Activated CD4-positive, alpha-beta T cell treated with anti-CD3 and anti-CD28 coated beads, Interleukin-2, amount 50 U/mL, for 1 hour (primary cell): ENCODE measurements at regions not wholly inside any gene's neighbourhood (a gene's known extent, or its start where the extent isn't known, plus 50 kb on each side); places are given as distances from the start of the nearest gene placed in this dataset.

ENCODE experiments used
- DNase-seq: peaks from one replicate; pipeline ENCODE4 v3.0.0-alpha.2; 2020

DNA sequence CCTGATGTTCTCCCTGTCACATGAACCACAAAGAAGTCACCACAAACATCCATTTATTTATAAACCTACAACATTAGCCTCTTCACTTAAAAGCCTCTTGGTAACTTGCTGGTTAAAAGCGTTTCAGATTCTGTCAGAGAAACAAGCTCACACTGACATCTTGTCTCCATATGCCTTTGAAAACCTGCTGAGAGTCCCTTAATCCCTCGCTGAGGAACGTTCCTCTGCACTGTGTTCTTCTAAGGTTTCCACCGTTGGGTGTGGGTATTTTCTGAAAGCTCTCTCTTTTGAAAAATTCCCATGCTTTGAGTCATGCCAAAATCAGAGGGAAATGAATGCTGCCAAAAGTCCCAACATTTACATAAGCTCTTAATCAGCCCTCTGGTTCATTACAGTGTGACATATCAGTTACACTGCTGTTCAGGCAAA is 149.8 kb downstream of the CCDC34 start:
- no peak for DNase-seq

DNA sequence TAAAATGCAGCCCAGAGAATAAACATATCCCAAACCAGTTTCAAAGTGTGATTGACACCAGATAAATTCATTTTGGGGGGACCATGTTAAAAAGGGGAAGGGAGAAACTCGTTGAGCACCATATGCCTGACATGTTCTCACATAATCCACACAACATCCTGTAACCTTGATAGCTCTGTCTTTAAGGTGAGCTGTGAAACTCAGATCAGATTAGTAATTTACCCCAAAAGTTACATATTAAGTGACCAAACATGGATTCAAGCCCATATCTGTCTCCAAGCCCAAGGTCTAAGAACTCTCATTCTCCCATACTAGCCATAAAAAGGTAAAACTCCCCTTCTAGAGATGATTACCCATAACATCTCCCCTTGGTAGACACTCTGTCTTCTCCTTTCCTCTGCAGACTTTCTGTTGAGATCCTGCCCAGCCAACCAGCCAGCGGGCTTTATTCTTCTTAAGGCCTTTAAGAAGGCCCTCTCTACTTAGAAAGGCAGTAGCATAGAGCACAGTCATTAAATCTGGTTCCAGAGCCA is 150.7 kb downstream of the CCDC34 start:
- no peak for DNase-seq

DNA sequence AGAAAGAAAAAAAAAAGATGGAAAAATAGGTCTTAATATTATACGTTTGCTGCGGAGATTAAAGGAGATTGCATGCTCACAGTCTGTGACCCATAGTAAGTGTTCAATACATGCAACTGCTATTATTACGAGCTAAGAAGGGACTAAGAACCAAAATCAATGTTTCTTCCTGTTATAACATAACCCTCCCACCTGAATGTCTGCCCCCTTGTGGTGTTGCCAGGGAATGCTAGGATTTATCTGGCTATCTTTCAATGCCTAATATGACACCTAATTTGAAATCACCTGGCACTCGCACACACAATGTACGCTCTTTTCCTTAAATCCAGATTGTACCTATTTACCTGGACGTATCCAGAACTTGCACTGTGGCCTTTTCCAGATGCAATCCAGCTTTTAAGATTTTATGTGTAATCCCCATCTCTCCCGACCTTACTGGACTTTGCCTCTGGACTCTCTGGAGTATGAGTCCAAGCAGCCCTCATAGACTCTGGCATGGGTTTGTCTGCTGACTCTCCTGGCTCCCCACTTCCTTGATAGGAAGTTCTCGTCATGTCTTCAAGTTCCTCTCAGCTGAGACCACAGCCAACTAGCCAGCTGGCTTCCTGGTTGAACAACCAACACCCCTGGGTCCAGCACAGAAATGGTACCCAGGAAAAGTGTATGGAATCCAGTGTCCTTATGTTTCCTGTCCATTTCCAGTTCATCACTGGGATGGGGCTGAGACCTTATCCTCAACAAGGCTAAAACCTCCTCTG is 151.5 kb downstream of the CCDC34 start:
- no peak for DNase-seq

DNA sequence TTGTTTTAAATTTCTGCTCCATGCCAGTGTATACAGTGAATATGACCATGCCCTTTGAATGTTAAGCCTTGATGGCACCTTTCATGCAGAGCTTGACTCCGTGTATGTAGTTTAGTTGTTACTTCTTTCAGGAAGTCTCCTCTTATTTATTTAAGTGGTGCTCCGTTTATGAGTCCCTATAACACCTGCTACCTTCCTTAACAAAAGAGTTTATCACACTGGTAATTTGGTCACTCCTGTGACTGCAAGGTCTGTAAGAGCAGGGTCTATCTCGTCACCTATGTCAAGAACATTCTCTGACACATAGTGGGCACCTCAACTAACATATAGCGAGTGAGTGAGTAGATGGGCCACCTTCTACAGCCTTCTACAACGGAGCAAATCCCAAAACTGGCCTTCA is 152.5 kb downstream of the CCDC34 start:
- DNase-seq, result no peak

DNA sequence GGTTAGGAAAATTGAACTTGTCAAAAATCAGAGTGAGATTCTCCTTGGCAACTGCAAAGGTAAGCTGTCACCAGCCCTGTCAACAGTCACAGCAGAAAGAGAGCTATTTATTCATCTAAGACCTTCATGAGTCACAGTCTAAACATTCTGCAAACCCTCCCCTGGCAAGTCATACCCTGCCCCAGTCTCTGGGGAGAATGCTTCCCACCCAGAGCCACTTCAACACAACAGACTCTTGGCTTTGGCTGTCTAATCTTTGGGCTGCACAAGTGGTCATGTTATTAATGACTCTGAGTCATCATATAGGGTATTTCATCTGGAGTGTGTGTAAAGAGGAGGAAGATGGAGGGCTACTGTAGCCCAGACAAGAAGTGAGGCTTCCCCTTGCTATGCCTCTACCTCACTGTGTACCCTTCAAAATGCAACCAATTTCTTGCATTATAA is 153.4 kb downstream of the CCDC34 start:
- no peak for DNase-seq

DNA sequence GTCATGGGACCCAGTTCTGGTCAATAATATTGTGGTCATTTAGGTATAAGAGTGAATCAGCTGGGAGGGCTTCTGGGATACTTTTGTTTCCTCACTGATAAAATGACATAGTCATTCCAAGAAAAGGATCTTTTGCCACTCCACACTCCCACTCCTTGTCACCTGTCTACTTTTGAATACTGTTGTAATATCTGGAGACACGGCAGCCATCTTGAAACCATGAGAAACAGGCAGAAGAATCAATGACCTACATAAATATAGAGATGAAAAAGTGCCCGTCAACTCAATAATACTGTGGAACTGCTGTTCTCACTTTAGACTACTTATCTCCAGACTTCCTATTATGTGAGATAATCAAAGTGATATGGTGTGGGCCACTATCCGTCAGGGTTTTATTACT is 154.2 kb downstream of the CCDC34 start:
- DNase-seq, result no peak

DNA sequence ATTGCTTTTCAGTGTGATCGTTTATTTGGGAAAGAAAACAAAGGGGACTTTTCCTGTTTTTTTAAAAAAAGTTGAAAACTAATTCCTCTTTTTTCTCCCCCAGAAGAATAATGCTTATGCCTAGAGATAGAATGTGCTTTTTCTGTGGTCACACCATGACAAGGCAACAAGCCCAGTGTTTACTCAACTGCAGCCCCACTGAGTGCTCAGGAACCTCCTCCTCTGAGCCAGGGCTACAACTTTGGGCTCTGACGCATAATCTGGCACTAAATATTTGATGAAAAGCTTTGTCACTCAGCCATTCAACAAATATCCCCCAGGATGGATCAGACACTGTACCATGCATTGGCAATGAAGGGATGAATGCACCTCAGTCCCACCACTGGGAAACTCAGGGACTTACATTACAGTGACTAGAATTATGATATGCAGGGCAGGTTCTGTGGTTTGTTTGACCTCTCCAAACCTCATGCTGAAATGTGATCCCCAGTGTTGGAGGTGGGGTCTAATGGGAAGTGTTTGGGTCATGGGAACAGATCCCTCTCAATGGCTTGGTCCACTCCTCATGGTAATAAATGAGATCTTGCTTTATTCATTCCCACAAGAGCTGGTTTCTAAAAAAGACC is 155.9 kb downstream of the CCDC34 start:
- no peak for DNase-seq

DNA sequence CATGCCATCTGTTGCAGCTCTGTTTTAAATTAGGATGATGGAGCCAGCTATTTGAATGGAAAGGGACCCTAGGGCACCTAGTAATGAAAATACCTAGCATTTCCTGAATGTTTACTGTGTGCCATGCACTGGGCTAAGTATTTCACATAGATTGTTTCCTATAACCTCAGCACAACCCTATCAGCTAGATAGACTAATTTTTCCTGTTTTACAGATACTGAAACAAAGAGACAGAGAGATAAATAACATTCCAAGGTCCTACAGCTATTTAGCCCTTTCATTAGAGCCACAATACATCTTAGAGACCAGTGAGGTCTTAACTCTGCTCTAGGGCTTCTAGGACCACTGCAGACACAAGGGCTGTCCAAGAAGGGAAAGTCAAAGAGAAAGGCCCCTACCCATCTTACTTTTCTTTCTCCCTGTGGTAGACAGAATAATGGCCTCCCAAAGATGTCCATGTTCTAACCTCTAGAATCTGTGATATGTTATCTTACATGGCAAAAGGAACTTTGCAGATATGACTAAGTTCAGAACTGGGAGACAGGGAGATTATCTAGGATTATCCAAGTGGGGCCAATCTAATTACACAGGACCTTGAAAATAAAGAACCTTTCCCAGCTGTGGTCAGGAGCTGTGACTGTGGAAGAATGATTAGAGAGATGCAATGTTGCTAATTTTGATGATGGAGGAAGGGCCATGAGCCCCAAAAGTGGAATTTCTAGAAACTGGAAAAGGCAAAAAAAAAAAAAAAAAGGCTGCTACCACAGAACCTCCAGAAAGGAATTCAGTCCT is 157.0 kb downstream of the CCDC34 start:
- no peak for DNase-seq

DNA sequence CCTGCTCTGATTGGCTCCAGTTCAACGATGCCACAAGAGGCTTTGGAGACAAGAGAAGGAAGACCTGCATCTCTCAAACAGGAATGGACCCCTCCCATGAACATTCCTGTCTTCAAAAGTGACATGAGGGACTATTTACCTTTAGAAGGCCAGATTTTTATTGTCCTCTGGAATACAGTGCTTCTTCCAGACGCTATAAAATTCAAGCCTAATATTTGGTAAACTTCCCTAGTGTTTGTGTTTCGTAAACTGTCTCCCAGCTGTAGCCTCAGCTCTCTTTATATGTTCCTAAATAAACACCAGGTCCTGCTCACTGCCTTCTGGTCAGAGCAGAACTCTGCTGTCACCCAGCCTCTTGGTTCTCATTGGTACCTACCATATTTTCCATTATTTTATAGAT is 157.8 kb downstream of the CCDC34 start:
- no peak for DNase-seq

DNA sequence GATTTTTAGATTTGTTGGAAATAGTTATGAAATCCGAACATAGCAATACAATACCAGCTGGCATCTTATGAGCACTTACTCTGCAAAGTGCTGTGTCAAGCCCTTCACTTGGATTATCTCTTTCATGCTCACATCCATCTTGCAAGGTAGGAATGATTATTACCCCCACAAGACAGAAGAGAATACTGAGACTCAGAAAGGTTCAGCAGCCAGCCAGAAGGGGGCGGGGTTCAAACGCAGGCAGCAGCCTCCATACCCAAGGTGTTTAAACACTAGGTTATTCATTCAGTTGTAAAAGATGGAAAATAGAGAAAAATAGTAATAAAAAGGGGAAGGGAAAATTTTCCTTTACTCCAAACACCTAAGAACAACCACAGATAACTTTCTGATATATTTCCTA is 158.5 kb downstream of the CCDC34 start:
- no peak for DNase-seq

DNA sequence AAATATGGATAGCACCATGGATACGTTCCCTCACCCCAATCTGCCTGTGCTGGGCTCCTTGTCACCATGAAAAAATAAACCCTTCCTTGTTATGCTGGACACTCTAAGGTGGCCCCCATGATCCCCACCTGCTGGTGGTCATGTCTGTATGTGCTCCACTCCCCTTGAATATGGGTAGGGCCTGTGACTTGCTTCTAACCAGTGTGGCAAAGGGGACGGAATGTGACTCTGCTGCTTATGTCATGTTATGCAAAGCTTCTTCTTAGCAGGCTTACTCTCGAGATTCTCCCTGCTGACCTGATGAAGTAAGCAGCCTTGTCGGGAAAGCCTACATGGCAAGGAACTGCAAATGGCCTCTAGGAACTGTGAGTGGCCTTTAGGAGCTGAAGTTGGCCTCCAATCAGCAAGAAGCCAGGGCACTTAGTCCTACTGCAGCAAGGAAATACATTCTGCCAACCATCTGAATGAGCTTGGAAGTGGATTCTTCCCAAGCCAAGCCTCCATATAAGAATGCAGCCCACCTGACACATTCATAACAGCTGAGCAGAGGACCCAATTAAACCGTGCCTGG is 159.9 kb downstream of the CCDC34 start:
- no peak for DNase-seq

DNA sequence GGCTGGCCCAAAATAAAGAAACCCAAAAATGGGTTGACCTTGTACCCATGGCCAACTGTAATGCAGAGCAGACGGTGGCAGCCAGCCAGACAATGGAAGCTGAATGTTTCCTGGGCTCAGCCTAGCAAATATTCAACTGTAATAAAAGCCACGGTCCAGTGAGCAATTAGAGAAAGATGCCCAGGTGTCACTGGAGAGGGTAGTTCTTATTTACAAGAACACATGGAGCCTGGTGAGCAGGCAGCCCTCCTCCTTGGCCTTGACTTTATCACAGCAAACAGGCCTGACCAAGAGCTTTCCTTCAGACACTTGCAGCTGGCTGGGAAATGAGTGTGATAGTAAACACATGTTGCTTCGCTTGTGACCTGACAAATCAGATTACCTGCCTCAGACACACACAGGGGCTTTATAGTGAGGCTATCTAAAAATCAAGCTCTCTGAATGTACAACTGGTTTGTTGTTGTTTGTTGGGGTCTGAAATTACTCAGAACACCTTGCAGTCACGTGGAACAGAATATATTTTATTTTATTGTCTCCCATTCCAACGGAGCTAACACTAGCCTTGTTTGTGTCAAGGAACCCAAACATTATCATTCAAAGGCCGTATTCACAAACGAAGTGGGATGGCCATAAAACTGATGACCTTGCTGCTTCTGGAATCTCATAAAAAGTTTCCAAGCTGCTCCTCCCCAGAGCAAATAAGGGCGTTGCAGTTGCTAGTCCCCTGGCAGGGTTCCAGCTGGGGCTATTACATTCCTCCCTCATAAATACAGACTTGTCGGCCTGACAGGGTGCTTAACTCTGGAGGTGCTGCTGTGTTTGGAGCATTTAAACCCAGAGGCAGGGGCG is 161.1 kb downstream of the BBOX1 start:
- no peak for DNase-seq

DNA sequence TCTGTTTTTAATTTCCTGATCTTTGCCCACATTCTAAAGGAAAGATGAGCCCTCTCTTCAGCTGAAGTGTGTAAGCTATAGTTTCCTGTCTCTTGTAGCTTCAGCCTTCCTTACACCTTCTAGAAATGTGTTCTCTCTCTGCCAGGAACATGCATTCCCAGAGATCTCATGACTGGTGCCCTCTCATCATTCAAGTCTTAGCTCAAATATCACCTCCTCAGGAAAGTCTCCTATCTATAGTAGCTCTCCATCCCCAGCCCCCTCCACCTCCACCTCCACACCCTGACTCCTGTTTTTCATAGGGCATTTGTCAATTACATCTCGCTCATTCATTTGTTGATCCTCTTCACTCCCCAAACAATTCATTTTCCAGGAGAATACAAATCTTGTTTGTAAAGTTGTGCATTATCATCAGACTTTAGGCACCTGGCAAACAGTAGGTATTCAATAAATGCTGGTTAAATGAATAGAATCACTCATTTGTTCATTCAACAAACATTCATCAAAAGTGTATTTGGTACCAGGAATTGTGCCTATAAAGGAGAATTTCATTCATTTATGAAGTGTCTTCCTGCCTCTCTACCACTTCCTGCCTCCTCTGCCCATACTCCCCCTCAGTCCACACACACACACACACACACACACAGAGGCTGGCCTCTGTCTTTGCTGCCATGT is 160.3 kb downstream of the BBOX1 start:
- DNase-seq, result no peak

DNA sequence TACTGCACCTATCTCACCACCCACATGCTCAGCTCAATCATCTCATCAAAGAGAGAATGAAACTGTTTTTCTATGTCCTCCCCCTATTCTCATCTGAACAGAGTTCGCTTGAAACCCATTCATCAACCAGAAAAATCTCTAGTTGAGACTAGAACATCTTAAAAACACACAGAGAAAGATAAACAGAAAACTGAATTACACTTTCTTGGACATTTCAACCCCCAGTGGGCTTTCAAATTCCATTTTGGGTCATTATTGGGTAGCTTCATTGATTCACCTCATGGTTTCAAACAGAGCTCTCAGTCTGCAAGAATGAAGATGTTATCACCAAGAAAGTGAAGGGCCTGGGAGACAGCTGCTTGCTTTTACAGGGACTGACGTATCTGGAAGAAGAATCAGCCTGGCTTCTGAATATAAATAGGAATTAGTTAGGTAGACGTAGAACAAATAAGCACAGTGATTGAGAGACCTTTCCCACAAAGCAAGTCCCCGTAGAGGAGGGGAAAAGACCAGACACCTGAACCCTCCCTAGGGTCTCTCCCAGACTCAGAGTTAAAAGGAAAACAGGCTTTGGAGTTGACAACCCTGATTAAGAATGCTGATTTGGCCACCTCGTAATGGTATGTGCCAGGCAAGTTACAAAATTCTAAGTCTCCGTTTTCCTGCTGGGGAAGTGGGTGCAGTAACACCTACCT is 155.7 kb downstream of the BBOX1 start:
- no peak for DNase-seq

DNA sequence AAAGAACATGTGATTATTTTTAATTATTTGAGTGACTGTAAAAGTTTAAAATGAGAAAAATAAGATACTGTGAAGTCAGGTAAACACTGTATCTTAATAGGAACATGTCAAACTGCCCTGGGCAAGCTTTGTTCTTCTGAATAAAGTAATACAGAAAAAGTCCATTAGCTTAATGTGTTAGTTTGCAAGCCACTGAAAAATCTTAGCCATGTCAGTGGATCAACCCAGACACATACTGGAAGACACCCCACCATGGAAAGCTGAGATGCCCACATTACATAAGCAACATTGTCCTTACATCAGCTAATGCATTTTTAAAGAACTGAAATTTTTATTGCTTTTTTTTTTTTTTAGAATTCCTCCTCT is 155.2 kb downstream of the BBOX1 start:
- DNase-seq, result no peak

DNA sequence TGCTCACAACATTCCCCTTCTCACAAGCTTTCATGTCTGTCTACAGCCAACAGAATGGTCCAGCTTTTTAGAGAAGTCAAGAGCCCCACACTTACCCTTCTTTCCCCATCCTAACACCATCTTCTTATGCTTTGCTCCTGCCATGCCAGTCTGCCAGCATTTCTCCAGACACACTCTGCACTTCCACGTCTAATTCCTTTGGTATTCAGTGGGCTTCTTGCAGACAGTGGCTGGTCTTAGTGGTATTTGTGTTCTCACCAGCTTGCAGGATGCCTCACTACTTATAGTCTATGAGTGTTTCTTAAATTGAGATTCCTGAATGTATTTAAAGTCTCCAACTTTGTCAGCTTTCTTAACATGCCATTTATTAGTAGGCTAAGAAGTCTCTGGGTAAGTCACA is 154.4 kb downstream of the BBOX1 start:
- no peak for DNase-seq

DNA sequence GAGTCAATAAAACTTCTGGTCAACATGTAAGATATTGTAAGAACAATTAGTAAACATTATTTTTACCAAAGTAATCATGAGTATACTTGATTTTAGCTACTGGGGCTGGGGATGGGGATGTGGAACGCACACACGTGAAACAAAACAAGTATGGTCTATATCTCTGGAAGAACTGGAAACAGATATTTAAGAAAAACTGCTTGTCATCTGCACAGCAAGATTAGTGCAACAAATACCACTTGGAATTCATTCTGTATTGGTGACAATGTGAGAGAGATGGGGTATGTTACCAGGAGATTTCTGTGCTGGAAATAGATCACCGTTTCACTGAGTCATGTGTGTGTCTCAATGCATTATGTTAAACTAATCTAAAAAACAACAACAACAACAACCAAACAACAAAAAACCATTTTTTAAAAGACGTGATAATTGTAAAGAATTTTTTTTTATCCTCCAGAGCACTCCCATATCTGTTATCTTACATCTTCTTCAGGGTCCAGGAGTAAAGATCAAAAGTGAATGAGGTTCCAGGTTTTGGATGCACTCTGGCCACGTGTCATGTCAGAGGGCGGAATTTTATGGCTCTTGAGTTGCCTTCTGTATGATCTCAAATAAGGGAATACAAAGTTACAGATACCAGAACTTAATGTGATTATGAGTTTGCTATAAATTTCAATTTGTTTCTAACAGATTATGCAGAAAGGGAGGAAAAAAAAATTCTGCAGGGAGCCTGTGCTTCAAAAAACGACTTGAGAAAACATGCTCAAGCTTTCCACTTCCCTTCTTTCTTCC is 153.0 kb downstream of the BBOX1 start:
- DNase-seq, result no peak

DNA sequence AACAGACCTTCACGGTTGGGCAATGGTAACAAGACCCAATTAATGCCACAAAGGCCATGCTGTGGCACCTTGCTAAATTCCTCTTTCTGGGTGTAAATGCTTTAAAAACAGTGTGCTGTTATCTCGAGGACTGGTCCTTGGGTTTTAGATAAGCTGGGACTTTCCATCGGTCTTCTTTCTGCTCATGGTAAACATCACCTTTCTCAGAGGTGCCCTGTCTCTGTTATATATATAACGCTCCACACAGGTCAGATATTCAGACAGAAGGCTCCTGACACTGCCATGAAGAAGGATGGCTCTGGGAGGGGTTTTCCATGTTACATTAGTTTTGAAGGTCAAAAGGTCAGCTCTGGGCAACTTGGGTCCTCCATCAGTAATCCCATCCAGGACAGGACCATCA is 151.6 kb downstream of the BBOX1 start:
- no peak for DNase-seq

DNA sequence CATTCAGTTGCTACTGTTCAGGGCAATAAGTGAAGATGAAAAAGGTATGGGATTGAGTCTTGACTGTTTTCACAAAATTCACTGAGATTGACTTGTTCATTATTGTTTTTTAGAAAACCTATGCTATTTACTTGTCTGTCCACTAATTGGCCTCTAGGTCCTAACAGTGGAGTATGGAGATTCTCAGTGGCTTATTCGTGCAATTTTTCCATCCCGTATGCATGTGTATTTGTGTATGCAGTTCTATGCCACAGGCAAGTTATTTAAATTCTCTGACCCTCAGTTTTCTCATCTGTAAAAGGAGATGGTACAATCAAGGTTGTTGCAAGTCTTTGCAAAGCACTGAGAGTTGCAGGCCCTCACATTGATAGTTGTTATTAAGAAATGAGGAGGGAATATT is 151.0 kb downstream of the BBOX1 start:
- DNase-seq, result no peak

DNA sequence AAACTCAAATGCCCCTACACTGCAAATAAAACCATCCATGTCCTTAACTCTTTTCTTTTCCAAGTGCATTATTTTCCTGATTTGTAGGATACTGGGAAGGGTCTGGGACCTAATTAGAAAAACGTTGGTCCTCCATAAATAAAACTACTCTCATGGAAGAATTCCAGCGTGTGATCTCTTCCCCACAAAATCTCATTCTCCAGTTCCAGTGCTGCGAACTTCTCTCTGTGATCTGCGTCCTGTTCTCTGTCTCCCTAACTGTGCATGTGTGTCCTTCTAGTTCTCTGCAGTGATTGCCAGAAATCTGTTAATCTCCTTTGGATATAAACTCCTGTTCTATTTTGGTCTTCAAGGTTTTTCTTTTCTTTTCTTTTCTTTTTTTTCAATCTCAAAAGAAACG is 148.1 kb downstream of the BBOX1 start:
- DNase-seq, result no peak
